Endothelial cell of umbilical vein (primary cell): ENCODE measurements at regions not wholly inside any gene's neighbourhood (a gene's known extent, or its start where the extent isn't known, plus 50 kb on each side); places are given as distances from the start of the nearest gene placed in this dataset.

Experiments used
- BruUV-seq: library from RNA; stranded (reverse); fragments of 400-500 nt; replicated peaks from 2 replicates; lab custom pipeline; 2021; lab: Mats Ljungman, UMichigan
- CTCF ChIA-PET: fragments of 300-600, 350-600 bp; sonication (Branson Sonifier 250); formaldehyde crosslinking; loops from one replicate; lab custom pipeline; 2021; ENCODE audit warnings: antibody characterized with exemption, inconsistent platforms; lab: Charles Lee
- POLR2A ChIA-PET: fragments of 300-600, 350-600 bp; sonication (Branson Sonifier 250); formaldehyde crosslinking; loops from one replicate; lab custom pipeline; 2021; ENCODE audit warnings: antibody characterized with exemption, inconsistent platforms; lab: Charles Lee
- DNase-seq: peaks from one replicate; pipeline ENCODE4 v3.0.0-alpha.2; 2011; ENCODE audit warnings: low read depth, low spot score
- FAIRE-seq: peaks from 2 replicates; lab custom pipeline; 2011; peaks lifted over from hg19 to GRCh38; lab: Jason Lieb, UNC
- H2AFZ ChIP-seq: 2 replicates; pipeline ENCODE4 v1.6.0; 2012; ENCODE audit warnings: low read depth, low read length, control low read depth, inconsistent platforms
- H3K27ac ChIP-seq: 2 replicates; pipeline ENCODE4 v1.5.1; 2011; ENCODE audit warnings: low read depth, mild to moderate bottlenecking, control low read depth, low read length, moderate library complexity; ENCODE audit not compliant: insufficient read depth
- H3K27me3 ChIP-seq, 2 experiments: 2 replicates each; pipeline versions ENCODE4 v1.6.0 to v1.6.1; 2011; ENCODE audit warnings: low read length in 2 of 2, mixed read lengths in 1 of 2; ENCODE audit not compliant: control insufficient read depth in 2 of 2, insufficient read depth in 2 of 2
- H3K36me3 ChIP-seq, 2 experiments: 2 replicates in 1 of 2; 3 replicates in 1 of 2; pipeline ENCODE4 v1.5.1; 2011; ENCODE audit warnings: low read length in 2 of 2, mild to moderate bottlenecking in 1 of 2, moderate library complexity in 1 of 2; ENCODE audit not compliant: control insufficient read depth in 2 of 2, insufficient read depth in 2 of 2; ENCODE audit errors: extremely low read depth in 1 of 2
- H3K4me1 ChIP-seq: 3 replicates; pipeline ENCODE4 v1.5.1; 2011; ENCODE audit warnings: mild to moderate bottlenecking, low read length; ENCODE audit not compliant: control insufficient read depth, insufficient read depth; ENCODE audit errors: extremely low read depth
- H3K4me2 ChIP-seq: 2 replicates; pipeline ENCODE4 v1.6.1; 2011; ENCODE audit warnings: low read length, control low read depth, mixed read lengths; ENCODE audit not compliant: insufficient read depth
- H3K4me3 ChIP-seq, 3 experiments: fragments of 200-600 bp in 1 of 3; sonication (generic), shearing (Covaris generic) in 1 of 3; replicated peaks in 1 of 3; 2 replicates each; pipeline ENCODE4 v1.5.1; 2011 to 2016; ENCODE audit warnings: control low read depth in 3 of 3, low read length in 3 of 3, mild to moderate bottlenecking in 2 of 3, inconsistent platforms in 1 of 3, low read depth in 1 of 3, moderate library complexity in 1 of 3; ENCODE audit not compliant: insufficient read depth in 1 of 3
- H3K79me2 ChIP-seq: 2 replicates; pipeline ENCODE4 v1.6.0; 2012; ENCODE audit warnings: low read length, inconsistent platforms; ENCODE audit not compliant: control insufficient read depth, insufficient read depth
- H3K9ac ChIP-seq: replicated peaks from 2 replicates; pipeline ENCODE3; 2011; ENCODE audit warnings: low read length, control low read depth; ENCODE audit not compliant: insufficient read depth; ENCODE audit errors: extremely low read depth
- H3K9me1 ChIP-seq: replicated peaks from 3 replicates; pipeline ENCODE4 v1.6.0; 2011; ENCODE audit warnings: mild to moderate bottlenecking, low read length; ENCODE audit not compliant: control insufficient read depth, insufficient read depth; ENCODE audit errors: extremely low read depth
- H3K9me3 ChIP-seq: replicated peaks from 2 replicates; pipeline ENCODE4 v1.5.1; 2012; ENCODE audit warnings: low read length, inconsistent platforms; ENCODE audit not compliant: control insufficient read depth, insufficient read depth
- H4K20me1 ChIP-seq: replicated peaks from 2 replicates; pipeline ENCODE3; 2011; ENCODE audit warnings: mild to moderate bottlenecking, low read length; ENCODE audit not compliant: control insufficient read depth, insufficient read depth; ENCODE audit errors: extremely low read depth
- EZH2 ChIP-seq: IDR thresholded peaks from 2 replicates; pipeline ENCODE4 v1.6.1; 2012; ENCODE audit warnings: borderline replicate concordance, low read depth, mild to moderate bottlenecking, moderate library complexity, low read length, inconsistent platforms; ENCODE audit not compliant: severe bottlenecking
- FOS ChIP-seq: IDR thresholded peaks from 2 replicates; pipeline ENCODE4 v1.6.1; 2011; ENCODE audit warnings: mild to moderate bottlenecking, low read length, moderate library complexity, borderline replicate concordance; ENCODE audit not compliant: insufficient read depth
- GATA2 ChIP-seq: IDR thresholded peaks from 2 replicates; pipeline ENCODE4 v1.7.0; 2011; ENCODE audit warnings: low read depth, mild to moderate bottlenecking, moderate library complexity, mixed read lengths, low read length; ENCODE audit not compliant: insufficient read length, insufficient read depth
- JUN ChIP-seq: IDR thresholded peaks from 2 replicates; pipeline ENCODE4 v1.6.1; 2011; ENCODE audit warnings: borderline replicate concordance, low read depth; ENCODE audit not compliant: insufficient read length, insufficient read depth
- MYC ChIP-seq: IDR thresholded peaks from one replicate; pipeline ENCODE4 v1.6.1; 2011; ENCODE audit warnings: mild to moderate bottlenecking, low read depth, low read length
- POLR2A ChIP-seq: IDR thresholded peaks from 2 replicates; pipeline ENCODE4 v1.6.1; 2012; ENCODE audit warnings: low read depth, mild to moderate bottlenecking, control low read depth, low read length
- POLR2AphosphoS5 ChIP-seq: IDR thresholded peaks from 2 replicates; pipeline ENCODE4 v1.6.1; 2012; ENCODE audit warnings: low read depth, mild to moderate bottlenecking, control low read depth, low read length, moderate library complexity; ENCODE audit not compliant: insufficient read depth
- dilution Hi-C: fragments of 300-500 bp; cut with MboI; formaldehyde crosslinking; loops from one replicate; pipeline ENCODE4 v1.15.0; 2019; ENCODE audit warnings: low sequenced_read_pairs; ENCODE audit not compliant: extremely low pct_ligation_motif_present
- intact Hi-C: fragments of 100-400 bp; cut with micrococcal nuclease; formaldehyde crosslinking; loops from one replicate; pipeline ENCODE4 v1.10.0; 2022
- TF ChIP-seq, protein P1 (sequence below): IDR thresholded peaks from 2 replicates; pipeline ENCODE4 v1.6.1; 2011; ENCODE audit not compliant: insufficient read depth, insufficient read length
- TF ChIP-seq, protein P2 (sequence below), 2 donors: IDR thresholded peaks; 1 replicate in 1 of 2; 2 replicates in 1 of 2; pipeline ENCODE4 v1.5.1; 2011; ENCODE audit warnings: low read length in 2 of 2, mild to moderate bottlenecking in 2 of 2, moderate library complexity in 2 of 2, control low read depth in 1 of 2, inconsistent platforms in 1 of 2, low read depth in 1 of 2; ENCODE audit not compliant: insufficient read depth in 1 of 2; ENCODE audit errors: extremely low read depth in 1 of 2

DNA sequence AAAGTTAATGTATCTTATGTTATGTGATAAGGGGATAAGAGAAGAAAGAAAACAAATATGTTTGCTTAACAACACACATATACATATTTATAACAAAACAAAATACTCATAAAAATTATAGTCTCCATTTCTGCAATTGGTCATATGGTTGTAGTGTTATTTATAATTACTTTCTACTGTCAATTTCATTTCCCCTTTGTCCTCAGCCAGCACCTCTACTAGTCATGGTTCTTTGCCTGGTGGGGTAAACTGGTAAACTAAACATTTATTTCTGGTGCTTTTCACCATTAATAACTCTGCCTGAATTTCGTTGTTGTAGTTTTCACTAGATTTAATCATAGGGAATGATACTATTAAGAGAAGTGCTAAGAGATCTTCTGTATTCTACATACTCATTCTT lies 88.0 kb upstream of the ALCAM start:
- Histone ChIP-seq H4K20me1 (no peaks in the 10 kb centered on the region), H3K4me2 (no peak overlapping the region), H3K4me1 (peaks cover 12% of the 10 kb centered on the region), H3K9me3 (no peaks in the 10 kb centered on the region), H3K9ac (no peak overlapping the region), H3K9me1 (no peaks in the 10 kb centered on the region), H3K27ac (no peak overlapping the region), H2AFZ (no peak overlapping the region), H3K4me3 (no peak overlapping the region), H3K79me2 (no peaks in the 10 kb centered on the region), H3K27me3 (no peaks in the 10 kb centered on the region), H3K36me3 (no peaks in the 10 kb centered on the region)
- ChIA-PET CTCF (no interaction called here), POLR2A (no interaction called here)
- no TSS peak for BruUV-seq
- no peak for TF ChIP-seq FOS
- TF ChIP-seq, protein P1, sequence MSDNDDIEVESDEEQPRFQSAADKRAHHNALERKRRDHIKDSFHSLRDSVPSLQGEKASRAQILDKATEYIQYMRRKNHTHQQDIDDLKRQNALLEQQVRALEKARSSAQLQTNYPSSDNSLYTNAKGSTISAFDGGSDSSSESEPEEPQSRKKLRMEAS = no peak
- no peak for TF ChIP-seq MYC
- TF ChIP-seq POLR2A = no peak
- no peak for TF ChIP-seq POLR2AphosphoS5
- TF ChIP-seq EZH2 = no peak
- TF ChIP-seq GATA2 = no peak
- no peak for TF ChIP-seq JUN
- TF ChIP-seq, protein P2, sequence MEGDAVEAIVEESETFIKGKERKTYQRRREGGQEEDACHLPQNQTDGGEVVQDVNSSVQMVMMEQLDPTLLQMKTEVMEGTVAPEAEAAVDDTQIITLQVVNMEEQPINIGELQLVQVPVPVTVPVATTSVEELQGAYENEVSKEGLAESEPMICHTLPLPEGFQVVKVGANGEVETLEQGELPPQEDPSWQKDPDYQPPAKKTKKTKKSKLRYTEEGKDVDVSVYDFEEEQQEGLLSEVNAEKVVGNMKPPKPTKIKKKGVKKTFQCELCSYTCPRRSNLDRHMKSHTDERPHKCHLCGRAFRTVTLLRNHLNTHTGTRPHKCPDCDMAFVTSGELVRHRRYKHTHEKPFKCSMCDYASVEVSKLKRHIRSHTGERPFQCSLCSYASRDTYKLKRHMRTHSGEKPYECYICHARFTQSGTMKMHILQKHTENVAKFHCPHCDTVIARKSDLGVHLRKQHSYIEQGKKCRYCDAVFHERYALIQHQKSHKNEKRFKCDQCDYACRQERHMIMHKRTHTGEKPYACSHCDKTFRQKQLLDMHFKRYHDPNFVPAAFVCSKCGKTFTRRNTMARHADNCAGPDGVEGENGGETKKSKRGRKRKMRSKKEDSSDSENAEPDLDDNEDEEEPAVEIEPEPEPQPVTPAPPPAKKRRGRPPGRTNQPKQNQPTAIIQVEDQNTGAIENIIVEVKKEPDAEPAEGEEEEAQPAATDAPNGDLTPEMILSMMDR (IDR thresholded peaks at IDR 0.05; ENCODE audit: extremely low read depth in 1 of 2, insufficient read depth in 1 of 2, low read depth in 1 of 2, low read length in 2 of 2) = no peak
- DNase-seq (no peak), FAIRE-seq (no peak)
- dilution Hi-C loops = no loop called here
- intact Hi-C loops = loop anchor here (5.0 kb wide), 1 partner anchor 74 kb away; no protein-coding TSS in a partner anchor
